DOHH2 (cell line): ENCODE measurements at regions not wholly inside any gene's neighbourhood (a gene's known extent, or its start where the extent isn't known, plus 50 kb on each side); places are given as distances from the start of the nearest gene placed in this dataset.

Experiments
- CTCF ChIP-seq: fragments of 200-600 bp; sonication (generic); IDR thresholded peaks from one replicate; pipeline ENCODE4 v1.5.1; 2014; ENCODE audit warnings: antibody characterized with exemption, mild to moderate bottlenecking, low read depth, low read length; ENCODE audit not compliant: poor library complexity, severe bottlenecking
- EZH2phosphoT487 ChIP-seq: fragments of 200-600 bp; sonication (generic); IDR thresholded peaks from 2 replicates; pipeline ENCODE4 v1.6.1; 2017; ENCODE audit warnings: borderline replicate concordance, mild to moderate bottlenecking, antibody characterized with exemption, low read length, moderate library complexity, mixed read lengths

GRCh38 chr10:111758593-111758992, 425.0 kb downstream of the GPAM start:
- TF ChIP-seq CTCF, result no peak
- no peak for TF ChIP-seq EZH2phosphoT487
